Heart right ventricle (tissue), 16 donors: ENCODE measurements at regions not wholly inside any gene's neighbourhood (a gene's known extent, or its start where the extent isn't known, plus 50 kb on each side); places are given as distances from the start of the nearest gene placed in this dataset.

Source experiments
- ATAC-seq, 8 donors: fragments of 200-7000 bp; cut with Tn5 transposase; one replicate each; pipeline ENCODE4 v1.9.1; 2020; ENCODE audit warnings: mild to moderate bottlenecking in 8 of 8, moderate library complexity in 8 of 8, moderate number of reproducible peaks in 1 of 8
- DNase-seq, 2 donors: peaks; one replicate each; pipeline ENCODE4 v3.0.0-alpha.2; 2020
- H3K27ac ChIP-seq, 10 donors: fragments of 200-600 bp; sonication (generic) in 2 of 10; one replicate each; pipeline versions ENCODE4 v1.5.0 to v1.8.0; 2020 to 2022; ENCODE audit warnings: mild to moderate bottlenecking in 3 of 10
- H3K27me3 ChIP-seq, 7 donors: fragments of 200-600 bp; one replicate each; pipeline ENCODE4 v1.8.0; 2021 to 2022; ENCODE audit warnings: mild to moderate bottlenecking in 2 of 7
- H3K36me3 ChIP-seq, 9 donors: fragments of 200-600 bp; sonication (generic) in 1 of 9; one replicate each; pipeline versions ENCODE4 v1.5.0 to v1.8.0; 2020 to 2022; ENCODE audit warnings: mild to moderate bottlenecking in 2 of 9
- H3K4me1 ChIP-seq, 9 donors: fragments of 200-600 bp; sonication (generic) in 1 of 9; one replicate each; pipeline versions ENCODE4 v1.5.0 to v1.8.0; 2020 to 2022; ENCODE audit warnings: mild to moderate bottlenecking in 4 of 9
- H3K4me3 ChIP-seq, 10 donors: fragments of 200-600 bp; sonication (generic) in 2 of 10; one replicate each; pipeline versions ENCODE4 v1.5.0 to v1.8.0; 2020 to 2022; ENCODE audit warnings: mild to moderate bottlenecking in 7 of 10, moderate library complexity in 2 of 10
- H3K9me3 ChIP-seq, 11 donors: fragments of 200-600 bp in 10 of 11; sonication (generic) in 2 of 11; one replicate each; pipeline versions ENCODE4 v1.5.0 to v1.8.0; 2013 to 2022; ENCODE audit warnings: mild to moderate bottlenecking in 2 of 11, control low read depth in 1 of 11, moderate library complexity in 1 of 11
- WGBS, 2 donors: extraction: QIAGEN DNeasy Blood & Tissue Kit; methylation state at CpG; one replicate each; pipeline ENCODE4 v1.1.7; 2013; ENCODE audit warnings: inconsistent platforms in 1 of 2; 5-methylcytosine and 5-hydroxymethylcytosine counted together
- intact Hi-C, 10 donors: fragments of 100-400 bp; cut with DNase I; formaldehyde crosslinking; loops; one replicate each; pipeline versions ENCODE4 v1.11.1 to v1.14.2; 2022
- TF ChIP-seq, protein P1 (sequence below), 9 donors: fragments of 200-600 bp; sonication (generic) in 2 of 9; IDR thresholded peaks; one replicate each; pipeline versions ENCODE4 v1.5.0 to v1.8.0; 2021 to 2022; ENCODE audit warnings: antibody characterized with exemption in 9 of 9, mild to moderate bottlenecking in 5 of 9, moderate library complexity in 1 of 9
- donor health status: Arrhythmogenic right ventricular cardiomyopathy.
- donor health status: ischemic (EF 13 %, LVEDD 7.1; RV severe dilation, severe dysfunction).
- donor health status: healthy with polysubstance abuse.
- donor health status: DM: no; HTN: yes; CAD: no.
- donor health status: DM: no; HTN: no; CAD: no.
- donor health status: ischemic (EF 25% LVEDD 6.9; RV normal size, moderate dysfunction).
- donor health status: ischemic (EF 25% LVEDD 5.7; RV mildly dilated, moderate dysfunction).
- donor health status: healthy.
- donor health status: DM: yes; HTN: yes; CAD: no.
- donor health status: Ischemic cardiomyopathy.
- donor health status: ischemic (EF 35%, LVEDD 5.7; RV mildly dilated, moderate dysfunction).
- donor health status: nonischemic (EF 11% LVEDD 7.7; RV severe dilation, severe dysfunction).
- donor health status: DM: yes; HTN: yes; CAD: no.
- donor health status: PGD.
- donor health status: ischemic (EF 29% LVEDD 5.4; RV normal size, mild dysfunction).
- donor health status: nonischemic (EF 23%, LVEDD 6.1; RV moderate dilation, normal function).

DNA sequence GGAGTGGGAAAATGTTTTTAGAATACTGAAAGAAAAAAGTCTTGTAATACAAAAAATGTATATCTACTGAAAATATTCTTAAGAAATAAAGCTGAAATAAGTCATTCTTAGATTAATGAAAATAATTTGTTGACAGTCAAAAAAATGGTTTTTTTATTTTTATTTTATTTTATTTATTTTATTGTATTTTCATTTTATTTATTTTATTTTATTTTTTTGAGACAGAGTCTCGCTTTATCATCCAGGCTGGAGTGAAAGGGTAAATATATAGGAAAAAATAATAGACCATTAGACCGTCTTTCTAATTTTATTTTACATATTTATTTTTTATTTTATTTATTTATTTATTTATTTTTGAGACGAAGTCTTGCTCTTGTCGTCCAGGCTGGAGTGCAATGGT, 1583.6 kb upstream of the TMEFF2 start:
- intact Hi-C loops = no loop called here
- H3K9me3 ChIP-seq = peaks cover 0 to 2% (median 0%) of the 10 kb centered on the region in 11 donors
- H3K36me3 ChIP-seq = no peaks in the 10 kb centered on the region
- no peak overlapping the region for H3K4me3 ChIP-seq
- ATAC-seq (no peak), DNase-seq (no peak)
- no peak overlapping the region for H3K27ac ChIP-seq
- H3K4me1 ChIP-seq = no peaks in the 10 kb centered on the region
- no peaks in the 10 kb centered on the region for H3K27me3 ChIP-seq
- WGBS, 2 donors = 90 to 91% methylated on average over 4 of the region's 4 CpGs
- TF ChIP-seq, protein P1, sequence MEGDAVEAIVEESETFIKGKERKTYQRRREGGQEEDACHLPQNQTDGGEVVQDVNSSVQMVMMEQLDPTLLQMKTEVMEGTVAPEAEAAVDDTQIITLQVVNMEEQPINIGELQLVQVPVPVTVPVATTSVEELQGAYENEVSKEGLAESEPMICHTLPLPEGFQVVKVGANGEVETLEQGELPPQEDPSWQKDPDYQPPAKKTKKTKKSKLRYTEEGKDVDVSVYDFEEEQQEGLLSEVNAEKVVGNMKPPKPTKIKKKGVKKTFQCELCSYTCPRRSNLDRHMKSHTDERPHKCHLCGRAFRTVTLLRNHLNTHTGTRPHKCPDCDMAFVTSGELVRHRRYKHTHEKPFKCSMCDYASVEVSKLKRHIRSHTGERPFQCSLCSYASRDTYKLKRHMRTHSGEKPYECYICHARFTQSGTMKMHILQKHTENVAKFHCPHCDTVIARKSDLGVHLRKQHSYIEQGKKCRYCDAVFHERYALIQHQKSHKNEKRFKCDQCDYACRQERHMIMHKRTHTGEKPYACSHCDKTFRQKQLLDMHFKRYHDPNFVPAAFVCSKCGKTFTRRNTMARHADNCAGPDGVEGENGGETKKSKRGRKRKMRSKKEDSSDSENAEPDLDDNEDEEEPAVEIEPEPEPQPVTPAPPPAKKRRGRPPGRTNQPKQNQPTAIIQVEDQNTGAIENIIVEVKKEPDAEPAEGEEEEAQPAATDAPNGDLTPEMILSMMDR (IDR thresholded peaks at IDR 0.05) = no peak

DNA sequence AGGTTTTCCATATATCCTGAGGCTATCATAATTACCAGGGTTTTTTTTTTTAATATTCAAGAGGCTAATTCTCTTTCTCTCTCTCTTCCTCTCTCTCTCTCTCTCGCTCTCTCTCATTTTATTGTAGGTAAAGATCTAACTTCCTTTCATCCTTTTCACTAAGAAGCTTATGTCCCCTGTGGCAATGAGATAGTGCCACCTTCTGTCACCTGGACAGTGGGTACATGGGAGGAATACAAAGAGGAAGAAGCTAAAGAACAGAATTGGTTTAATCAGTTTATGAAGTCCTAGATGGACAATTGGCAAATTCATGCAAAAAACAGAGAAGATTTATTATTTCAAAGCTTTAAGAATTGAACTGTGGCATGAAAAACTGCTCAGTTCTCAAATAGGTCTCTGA, 1582.3 kb upstream of the TMEFF2 start:
- DNase-seq (no peak), ATAC-seq (no peak)
- Histone ChIP-seq H3K9me3 (peaks cover 0 to 2% (median 0%) of the 10 kb centered on the region in 11 donors), H3K27ac (no peak overlapping the region), H3K27me3 (no peaks in the 10 kb centered on the region), H3K36me3 (no peaks in the 10 kb centered on the region), H3K4me3 (no peak overlapping the region), H3K4me1 (no peaks in the 10 kb centered on the region)
- WGBS, 2 donors = 61 to 78% methylated on average over 1 of the region's 1 CpG
- intact Hi-C loops = no loop called here
- TF ChIP-seq, protein P1 (IDR thresholded peaks at IDR 0.05) = no peak

DNA sequence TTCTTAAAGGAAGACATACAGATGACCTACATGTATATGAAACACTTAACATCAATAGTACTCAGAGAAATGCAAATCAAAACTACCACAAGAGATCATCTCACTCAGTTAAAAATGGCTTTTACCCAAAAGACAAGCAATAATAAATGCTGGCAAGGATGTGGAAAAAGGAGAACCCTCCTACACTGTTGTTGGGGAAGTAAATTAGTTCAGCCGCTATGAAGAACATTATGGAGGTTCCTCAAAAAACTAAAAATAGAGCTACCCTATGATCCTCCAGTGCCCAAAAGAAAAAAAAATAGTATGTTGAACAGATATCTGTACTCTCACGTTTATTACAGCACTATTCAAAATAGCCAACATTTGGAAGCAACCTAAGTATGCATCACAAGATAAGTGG, 1579.4 kb upstream of the TMEFF2 start:
- intact Hi-C loops = no loop called here
- H3K4me3 ChIP-seq = no peak overlapping the region
- WGBS, 2 donors = 48 to 52% methylated on average over 2 of the region's 2 CpGs
- TF ChIP-seq, protein P1 (IDR thresholded peaks at IDR 0.05) = no peak
- H3K9me3 ChIP-seq = no peaks in the 10 kb centered on the region
- no peak overlapping the region for H3K27ac ChIP-seq
- no peaks in the 10 kb centered on the region for H3K27me3 ChIP-seq
- ATAC-seq = no peak
- no peak for DNase-seq
- H3K36me3 ChIP-seq = no peaks in the 10 kb centered on the region
- H3K4me1 ChIP-seq = no peaks in the 10 kb centered on the region

DNA sequence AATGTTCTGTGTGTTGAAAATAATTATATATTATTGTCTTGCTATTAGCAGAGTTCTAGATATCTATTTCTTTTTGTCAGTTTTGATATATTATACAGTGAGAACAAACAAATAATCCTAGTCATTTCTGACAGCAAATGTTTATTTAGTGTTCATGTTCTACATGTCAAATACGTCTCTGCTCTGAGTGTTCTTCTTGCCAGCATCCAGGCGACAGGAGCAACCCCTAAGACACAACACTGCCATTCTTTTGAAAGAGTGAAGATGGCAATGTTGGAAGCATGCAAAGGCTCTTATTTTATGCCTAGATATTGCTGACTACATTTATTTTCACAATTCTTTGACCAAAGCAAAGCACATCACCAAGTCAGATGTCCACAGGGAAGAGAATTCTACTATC, 1556.6 kb upstream of the TMEFF2 start:
- DNase-seq (no peak), ATAC-seq (no peak)
- Histone ChIP-seq H3K4me3 (no peak overlapping the region), H3K27ac (no peak overlapping the region), H3K4me1 (no peaks in the 10 kb centered on the region), H3K36me3 (no peaks in the 10 kb centered on the region), H3K27me3 (no peaks in the 10 kb centered on the region), H3K9me3 (no peaks in the 10 kb centered on the region)
- intact Hi-C loops = no loop called here
- 67 to 74% methylated on average over 2 of the region's 2 CpGs for WGBS, 2 donors
- TF ChIP-seq, protein P1 (IDR thresholded peaks at IDR 0.05) = no peak

DNA sequence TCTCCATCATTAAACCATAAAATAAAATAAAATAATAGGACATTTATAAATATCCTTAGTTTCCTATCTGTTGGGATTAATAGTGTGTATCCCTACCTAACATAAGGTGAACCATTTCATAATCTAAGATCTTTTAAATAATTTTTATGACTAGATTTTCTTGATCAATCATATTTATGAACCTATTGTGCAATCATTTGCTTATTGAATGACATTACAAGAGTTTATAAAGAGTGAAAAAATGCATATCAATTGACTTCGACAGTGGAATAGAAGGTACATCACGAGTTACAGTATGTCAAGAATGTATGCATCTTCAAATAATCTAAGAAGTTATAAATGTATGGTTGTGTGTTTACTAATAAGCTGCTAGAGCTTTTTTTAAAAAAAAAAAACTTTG, 1554.8 kb upstream of the TMEFF2 start:
- DNase-seq (no peak), ATAC-seq (no peak)
- Histone ChIP-seq H3K4me1 (no peaks in the 10 kb centered on the region), H3K36me3 (no peaks in the 10 kb centered on the region), H3K4me3 (no peak overlapping the region), H3K27me3 (no peaks in the 10 kb centered on the region), H3K9me3 (no peaks in the 10 kb centered on the region), H3K27ac (no peak overlapping the region)
- intact Hi-C loops = no loop called here
- WGBS, 2 donors = 57 to 68% methylated on average over 2 of the region's 2 CpGs
- TF ChIP-seq, protein P1 (IDR thresholded peaks at IDR 0.05) = no peak
